Hepatocyte (in vitro differentiated cells): ENCODE measurements at regions not wholly inside any gene's neighbourhood (a gene's known extent, or its start where the extent isn't known, plus 50 kb on each side); places are given as distances from the start of the nearest gene placed in this dataset.

ENCODE experiments used
- DNase-seq: peaks from one replicate; pipeline ENCODE4 v3.0.0-alpha.2; 2016; ENCODE audit warnings: low spot score
- H2AFZ ChIP-seq: fragments of 200-600 bp; sonication (generic); 2 replicates; pipeline ENCODE4 v1.6.0; 2016; ENCODE audit warnings: antibody characterized with exemption, mild to moderate bottlenecking
- H3K27ac ChIP-seq: fragments of 200-600 bp; sonication (generic); 2 replicates; pipeline ENCODE4 v1.5.1; 2016; ENCODE audit warnings: mild to moderate bottlenecking
- H3K27me3 ChIP-seq: fragments of 200-600 bp; sonication (generic); 2 replicates; pipeline ENCODE4 v1.6.1; 2016
- H3K36me3 ChIP-seq: fragments of 200-600 bp; sonication (generic); replicated peaks from 2 replicates; pipeline ENCODE4 v1.5.1; 2016; ENCODE audit warnings: low read depth; ENCODE audit not compliant: insufficient read depth
- H3K4me1 ChIP-seq: fragments of 200-600 bp; sonication (generic); 2 replicates; pipeline ENCODE4 v1.5.1; 2016; ENCODE audit warnings: mild to moderate bottlenecking, moderate library complexity; ENCODE audit not compliant: insufficient read depth
- H3K4me2 ChIP-seq: fragments of 200-600 bp; sonication (generic); 2 replicates; pipeline ENCODE4 v1.6.0; 2016
- H3K4me3 ChIP-seq: fragments of 200-600 bp; sonication (generic); 2 replicates; pipeline ENCODE4 v1.5.1; 2016; ENCODE audit warnings: mild to moderate bottlenecking
- H3K79me2 ChIP-seq: fragments of 200-600 bp; sonication (generic); 2 replicates; pipeline ENCODE4 v1.6.0; 2017; ENCODE audit warnings: mild to moderate bottlenecking
- H3K9me2 ChIP-seq: fragments of 200-600 bp; sonication (generic); replicated peaks from 2 replicates; pipeline ENCODE4 v1.6.0; 2017; ENCODE audit warnings: mild to moderate bottlenecking; ENCODE audit not compliant: insufficient read depth
- H3K9me3 ChIP-seq: fragments of 200-600 bp; sonication (generic); 2 replicates; pipeline ENCODE4 v1.5.1; 2016; ENCODE audit warnings: low read depth, mild to moderate bottlenecking
- H4K20me1 ChIP-seq: fragments of 200-600 bp; sonication (generic); 2 replicates; pipeline ENCODE4 v1.6.0; 2016; ENCODE audit warnings: mild to moderate bottlenecking; ENCODE audit not compliant: insufficient read depth, poor library complexity, severe bottlenecking
- EZH2 ChIP-seq: fragments of 200-600 bp; sonication (generic); IDR thresholded peaks from 2 replicates; pipeline ENCODE4 v1.6.1; 2016; ENCODE audit warnings: antibody characterized with exemption, mild to moderate bottlenecking, borderline replicate concordance
- EZH2phosphoT487 ChIP-seq: fragments of 200-600 bp; sonication (generic); IDR thresholded peaks from one replicate; pipeline ENCODE4 v1.6.1; 2018; ENCODE audit warnings: antibody characterized with exemption, mild to moderate bottlenecking, low read depth, moderate library complexity; ENCODE audit not compliant: unreplicated experiment, severe bottlenecking
- WGBS: methylation state at CpG from one replicate; pipeline ENCODE4 v1.1.6; 2016; ENCODE audit warnings: low lambda C conversion rate; ENCODE audit errors: missing lambda C conversion rate; 5-methylcytosine and 5-hydroxymethylcytosine counted together
- TF ChIP-seq, protein P1 (sequence below): fragments of 200-600 bp; sonication (generic); IDR thresholded peaks from 2 replicates; pipeline ENCODE4 v1.5.1; 2016; ENCODE audit warnings: antibody characterized with exemption, mild to moderate bottlenecking; ENCODE audit not compliant: poor library complexity

DNA sequence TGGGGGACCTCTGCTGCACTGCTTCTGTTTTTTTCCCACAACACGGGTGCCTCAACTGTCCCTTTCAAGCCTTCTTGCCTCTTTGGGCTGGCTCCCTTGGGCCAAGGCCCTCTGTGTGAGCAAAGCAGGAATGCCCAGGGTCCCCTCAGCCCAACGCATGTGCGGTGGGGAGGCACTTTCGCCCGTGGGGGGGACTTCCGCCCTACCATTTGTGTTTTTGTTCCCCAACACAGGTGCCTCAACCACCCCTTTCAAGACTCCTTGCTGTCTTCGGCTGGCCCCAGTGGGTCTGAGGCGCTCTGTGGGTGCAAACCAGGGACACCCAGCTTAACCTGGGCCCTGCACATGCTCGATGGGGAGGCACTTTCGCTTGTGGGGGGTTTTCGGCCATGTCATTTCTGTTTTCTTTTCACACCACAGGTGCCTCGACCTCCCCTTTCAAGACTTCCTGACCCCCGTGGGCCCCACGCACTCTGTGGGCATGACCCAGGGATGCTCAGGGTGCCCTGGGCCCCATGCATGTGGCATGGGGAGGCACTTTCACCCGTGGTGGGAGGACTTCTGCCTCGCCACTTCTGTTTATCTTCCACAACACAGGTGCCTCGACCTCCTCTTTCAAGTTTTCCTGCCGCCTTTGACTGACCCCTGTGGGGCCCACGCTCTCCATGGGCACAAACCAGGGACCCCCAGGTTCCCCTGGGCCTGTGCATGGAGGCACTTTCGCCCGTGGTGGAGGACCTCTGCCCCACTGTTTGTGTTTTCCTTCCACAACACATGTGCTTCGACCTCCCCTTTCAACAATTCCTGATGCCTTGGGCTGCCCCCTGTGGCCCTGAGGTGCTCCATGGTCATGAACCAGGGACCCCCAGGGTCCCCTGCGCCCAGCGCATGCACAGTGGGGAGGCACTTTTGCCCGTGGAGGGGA lies 365.7 kb downstream of the ALG10 start:
- Histone ChIP-seq H3K9me2 (no peaks in the 10 kb centered on the region), H3K9me3 (no peaks in the 10 kb centered on the region), H2AFZ (no peak overlapping the region), H3K27me3 (no peaks in the 10 kb centered on the region), H3K4me1 (no peaks in the 10 kb centered on the region), H3K4me3 (no peak overlapping the region), H3K79me2 (no peaks in the 10 kb centered on the region), H3K36me3 (no peaks in the 10 kb centered on the region), H4K20me1 (no peaks in the 10 kb centered on the region), H3K27ac (no peak overlapping the region), H3K4me2 (no peak overlapping the region)
- 72% methylated on average over 23 of the region's 25 CpGs for WGBS
- no peak for TF ChIP-seq EZH2phosphoT487
- TF ChIP-seq EZH2 = no peak
- TF ChIP-seq, protein P1, sequence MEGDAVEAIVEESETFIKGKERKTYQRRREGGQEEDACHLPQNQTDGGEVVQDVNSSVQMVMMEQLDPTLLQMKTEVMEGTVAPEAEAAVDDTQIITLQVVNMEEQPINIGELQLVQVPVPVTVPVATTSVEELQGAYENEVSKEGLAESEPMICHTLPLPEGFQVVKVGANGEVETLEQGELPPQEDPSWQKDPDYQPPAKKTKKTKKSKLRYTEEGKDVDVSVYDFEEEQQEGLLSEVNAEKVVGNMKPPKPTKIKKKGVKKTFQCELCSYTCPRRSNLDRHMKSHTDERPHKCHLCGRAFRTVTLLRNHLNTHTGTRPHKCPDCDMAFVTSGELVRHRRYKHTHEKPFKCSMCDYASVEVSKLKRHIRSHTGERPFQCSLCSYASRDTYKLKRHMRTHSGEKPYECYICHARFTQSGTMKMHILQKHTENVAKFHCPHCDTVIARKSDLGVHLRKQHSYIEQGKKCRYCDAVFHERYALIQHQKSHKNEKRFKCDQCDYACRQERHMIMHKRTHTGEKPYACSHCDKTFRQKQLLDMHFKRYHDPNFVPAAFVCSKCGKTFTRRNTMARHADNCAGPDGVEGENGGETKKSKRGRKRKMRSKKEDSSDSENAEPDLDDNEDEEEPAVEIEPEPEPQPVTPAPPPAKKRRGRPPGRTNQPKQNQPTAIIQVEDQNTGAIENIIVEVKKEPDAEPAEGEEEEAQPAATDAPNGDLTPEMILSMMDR = no peak
- no peak for DNase-seq

DNA sequence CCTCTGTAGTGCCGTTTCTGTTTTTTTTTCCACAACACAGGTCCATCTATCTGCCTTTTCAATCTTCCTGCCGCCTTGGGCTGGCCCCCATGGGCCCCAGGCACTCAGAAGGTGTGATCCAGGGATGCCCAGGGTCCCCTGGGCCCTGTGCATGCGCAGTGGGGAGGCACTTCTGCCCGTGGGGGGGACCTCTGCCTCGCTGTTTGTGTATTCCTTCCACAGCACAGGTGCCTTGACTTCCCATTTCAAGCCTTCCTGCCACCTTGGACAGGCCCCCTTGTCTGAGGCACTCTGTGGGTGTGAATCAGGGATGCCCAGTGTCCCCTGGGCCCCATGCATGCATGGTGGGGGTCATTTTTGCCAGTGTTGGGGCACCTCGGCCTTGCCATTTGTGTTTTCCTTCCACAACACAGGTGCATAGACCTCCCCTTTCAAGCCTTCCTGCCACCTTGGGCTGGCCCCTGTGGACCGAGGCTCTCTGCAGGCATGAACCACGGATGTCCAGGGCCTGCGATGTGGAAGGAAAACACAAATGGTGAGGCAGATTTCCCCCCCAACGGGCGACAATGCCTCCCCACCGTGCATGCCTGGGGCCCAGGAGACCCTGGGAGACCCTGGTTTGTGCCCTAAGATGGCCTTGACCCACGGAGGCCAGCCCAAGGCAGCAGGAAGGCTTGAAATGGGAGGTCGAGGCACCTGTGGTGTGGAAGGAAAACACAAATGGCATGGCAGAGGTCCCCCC lies 366.5 kb downstream of the ALG10 start:
- no peaks in the 10 kb centered on the region for H3K27me3 ChIP-seq
- H3K9me2 ChIP-seq = no peaks in the 10 kb centered on the region
- no peaks in the 10 kb centered on the region for H4K20me1 ChIP-seq
- TF ChIP-seq EZH2phosphoT487 = no peak
- no peak for TF ChIP-seq EZH2
- TF ChIP-seq, protein P1 = no peak
- no peak overlapping the region for H3K4me2 ChIP-seq
- WGBS = 54% methylated on average over 14 of the region's 14 CpGs
- no peak overlapping the region for H2AFZ ChIP-seq
- H3K4me1 ChIP-seq = no peaks in the 10 kb centered on the region
- no peaks in the 10 kb centered on the region for H3K79me2 ChIP-seq
- no peaks in the 10 kb centered on the region for H3K36me3 ChIP-seq
- H3K27ac ChIP-seq = no peak overlapping the region
- H3K4me3 ChIP-seq = no peak overlapping the region
- H3K9me3 ChIP-seq = no peaks in the 10 kb centered on the region
- no peak for DNase-seq

DNA sequence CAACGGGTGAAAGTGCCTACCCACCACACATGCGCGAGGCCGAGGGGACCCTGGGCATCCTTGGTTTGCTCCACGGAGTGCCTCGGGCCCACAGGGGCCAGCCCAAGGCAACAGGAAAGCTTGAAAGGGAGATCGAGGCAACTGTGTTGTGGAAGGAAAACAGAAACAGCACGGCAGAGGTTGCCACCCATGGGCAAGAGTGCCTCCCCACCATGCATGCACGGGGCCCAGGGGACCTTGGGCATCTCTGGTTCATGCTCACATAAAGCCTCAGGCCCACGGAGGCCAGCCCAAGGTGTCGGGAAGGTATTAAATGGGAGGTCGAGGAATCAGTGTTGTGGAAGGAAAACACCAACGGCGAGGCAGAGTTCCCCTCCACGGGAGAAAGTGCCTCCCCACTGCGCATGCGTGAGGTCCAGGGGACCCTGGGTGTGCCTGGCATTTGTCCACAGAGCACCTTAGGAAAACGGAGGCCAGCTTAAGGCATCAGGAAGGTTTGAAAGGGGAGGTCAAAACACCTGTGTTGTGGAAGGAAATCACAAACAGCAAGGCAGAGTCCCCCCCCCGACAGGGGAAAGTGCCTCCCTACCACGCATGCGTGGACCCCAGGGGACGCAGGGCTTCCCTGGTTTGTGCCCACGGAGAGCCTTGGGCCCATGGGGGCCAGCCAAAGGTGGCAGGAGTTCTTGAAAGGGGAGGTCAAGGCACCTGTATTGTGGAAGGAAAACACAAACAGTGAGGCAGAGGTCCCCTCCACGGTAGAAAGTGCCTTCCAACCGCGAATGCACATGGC lies 367.3 kb downstream of the ALG10 start:
- Histone ChIP-seq H3K27ac (no peak overlapping the region), H3K36me3 (no peaks in the 10 kb centered on the region), H2AFZ (no peak overlapping the region), H3K9me3 (no peaks in the 10 kb centered on the region), H3K4me1 (no peaks in the 10 kb centered on the region), H3K4me2 (no peak overlapping the region), H3K4me3 (no peak overlapping the region), H4K20me1 (no peaks in the 10 kb centered on the region), H3K79me2 (no peaks in the 10 kb centered on the region), H3K9me2 (no peaks in the 10 kb centered on the region), H3K27me3 (no peaks in the 10 kb centered on the region)
- TF ChIP-seq EZH2 = no peak
- TF ChIP-seq, protein P1 = no peak
- no peak for TF ChIP-seq EZH2phosphoT487
- WGBS = 69% methylated on average over 26 of the region's 26 CpGs
- DNase-seq = no peak
